SK-N-SH treated with all-trans-retinoic acid at 6 μM for 48 hours (cell line): ENCODE measurements at regions not wholly inside any gene's neighbourhood (a gene's known extent, or its start where the extent isn't known, plus 50 kb on each side); places are given as distances from the start of the nearest gene placed in this dataset.

Source experiments
- CSDC2 ChIP-seq: fragments of 250-450 bp; sonication (Bioruptor Pico); IDR thresholded peaks from 2 replicates; pipeline ENCODE4 v1.5.0; 2020; ENCODE audit warnings: mild to moderate bottlenecking, moderate library complexity
- ESRRG ChIP-seq: fragments of 250-450 bp; sonication (Bioruptor Pico); IDR thresholded peaks from 2 replicates; pipeline ENCODE4 v1.6.1; 2021; ENCODE audit warnings: mild to moderate bottlenecking
- ISL1 ChIP-seq: fragments of 250-450 bp; sonication (Bioruptor Pico); IDR thresholded peaks from 2 replicates; pipeline ENCODE4 v2.1.2; 2022; ENCODE audit warnings: mild to moderate bottlenecking, moderate library complexity
- PPARA ChIP-seq: fragments of 250-450 bp; sonication (Bioruptor Pico); IDR thresholded peaks from 2 replicates; pipeline ENCODE4 v1.5.0; 2020; ENCODE audit warnings: mild to moderate bottlenecking, borderline replicate concordance
- ZNF8 ChIP-seq: fragments of 450-650 bp; formaldehyde crosslinking; IDR thresholded peaks from 2 replicates; pipeline ENCODE4 v1.5.0; 2020; ENCODE audit warnings: mild to moderate bottlenecking, moderate library complexity
- TF ChIP-seq, protein P1 (sequence below): fragments of 250-450 bp; sonication (Bioruptor Pico); IDR thresholded peaks from 2 replicates; pipeline ENCODE4 v1.8.0; 2020; ENCODE audit warnings: mild to moderate bottlenecking, moderate library complexity, borderline replicate concordance
- TF ChIP-seq, protein P2 (sequence below): fragments of 250-450 bp; sonication (Bioruptor Pico); IDR thresholded peaks from 2 replicates; pipeline ENCODE4 v1.5.1; 2020; ENCODE audit warnings: low read depth, mild to moderate bottlenecking, moderate library complexity
- TF ChIP-seq, protein P3 (sequence below): fragments of 250-450 bp; sonication (Bioruptor Pico); IDR thresholded peaks from 2 replicates; pipeline ENCODE4 v1.8.0; 2021; ENCODE audit warnings: low read depth, mild to moderate bottlenecking, moderate library complexity, borderline replicate concordance

DNA sequence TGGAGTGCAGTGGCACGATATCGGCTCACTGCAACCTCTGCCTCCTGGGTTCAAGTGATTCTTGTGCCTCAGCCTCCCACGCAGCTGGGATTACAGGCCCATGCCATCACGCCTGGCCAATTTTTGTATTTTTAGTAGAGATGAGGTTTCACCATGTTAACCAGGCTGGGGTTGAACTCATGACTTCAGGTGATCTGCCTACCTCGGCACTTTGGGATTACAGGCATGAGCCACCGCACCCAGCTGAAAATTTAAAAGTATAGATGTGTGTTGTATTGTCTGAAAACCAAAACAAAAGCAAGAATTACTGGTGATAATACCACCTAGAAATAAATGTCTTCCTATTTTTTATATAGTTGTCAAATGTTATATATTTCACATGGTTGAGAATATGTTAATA is 162.0 kb upstream of the DMRT1 start:
- no peak for TF ChIP-seq ZNF8 (CRISPR knock-in tag)
- TF ChIP-seq CSDC2 (CRISPR knock-in tag), result no peak
- no peak for TF ChIP-seq ISL1 (CRISPR knock-in tag)
- TF ChIP-seq ESRRG, result no peak
- TF ChIP-seq, protein P1, sequence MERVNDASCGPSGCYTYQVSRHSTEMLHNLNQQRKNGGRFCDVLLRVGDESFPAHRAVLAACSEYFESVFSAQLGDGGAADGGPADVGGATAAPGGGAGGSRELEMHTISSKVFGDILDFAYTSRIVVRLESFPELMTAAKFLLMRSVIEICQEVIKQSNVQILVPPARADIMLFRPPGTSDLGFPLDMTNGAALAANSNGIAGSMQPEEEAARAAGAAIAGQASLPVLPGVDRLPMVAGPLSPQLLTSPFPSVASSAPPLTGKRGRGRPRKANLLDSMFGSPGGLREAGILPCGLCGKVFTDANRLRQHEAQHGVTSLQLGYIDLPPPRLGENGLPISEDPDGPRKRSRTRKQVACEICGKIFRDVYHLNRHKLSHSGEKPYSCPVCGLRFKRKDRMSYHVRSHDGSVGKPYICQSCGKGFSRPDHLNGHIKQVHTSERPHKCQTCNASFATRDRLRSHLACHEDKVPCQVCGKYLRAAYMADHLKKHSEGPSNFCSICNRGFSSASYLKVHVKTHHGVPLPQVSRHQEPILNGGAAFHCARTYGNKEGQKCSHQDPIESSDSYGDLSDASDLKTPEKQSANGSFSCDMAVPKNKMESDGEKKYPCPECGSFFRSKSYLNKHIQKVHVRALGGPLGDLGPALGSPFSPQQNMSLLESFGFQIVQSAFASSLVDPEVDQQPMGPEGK (CRISPR knock-in tag), result no peak
- TF ChIP-seq, protein P2, sequence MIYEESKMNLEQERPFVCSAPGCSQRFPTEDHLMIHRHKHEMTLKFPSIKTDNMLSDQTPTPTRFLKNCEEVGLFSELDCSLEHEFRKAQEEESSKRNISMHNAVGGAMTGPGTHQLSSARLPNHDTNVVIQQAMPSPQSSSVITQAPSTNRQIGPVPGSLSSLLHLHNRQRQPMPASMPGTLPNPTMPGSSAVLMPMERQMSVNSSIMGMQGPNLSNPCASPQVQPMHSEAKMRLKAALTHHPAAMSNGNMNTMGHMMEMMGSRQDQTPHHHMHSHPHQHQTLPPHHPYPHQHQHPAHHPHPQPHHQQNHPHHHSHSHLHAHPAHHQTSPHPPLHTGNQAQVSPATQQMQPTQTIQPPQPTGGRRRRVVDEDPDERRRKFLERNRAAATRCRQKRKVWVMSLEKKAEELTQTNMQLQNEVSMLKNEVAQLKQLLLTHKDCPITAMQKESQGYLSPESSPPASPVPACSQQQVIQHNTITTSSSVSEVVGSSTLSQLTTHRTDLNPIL (CRISPR knock-in tag), result no peak
- TF ChIP-seq, protein P3, sequence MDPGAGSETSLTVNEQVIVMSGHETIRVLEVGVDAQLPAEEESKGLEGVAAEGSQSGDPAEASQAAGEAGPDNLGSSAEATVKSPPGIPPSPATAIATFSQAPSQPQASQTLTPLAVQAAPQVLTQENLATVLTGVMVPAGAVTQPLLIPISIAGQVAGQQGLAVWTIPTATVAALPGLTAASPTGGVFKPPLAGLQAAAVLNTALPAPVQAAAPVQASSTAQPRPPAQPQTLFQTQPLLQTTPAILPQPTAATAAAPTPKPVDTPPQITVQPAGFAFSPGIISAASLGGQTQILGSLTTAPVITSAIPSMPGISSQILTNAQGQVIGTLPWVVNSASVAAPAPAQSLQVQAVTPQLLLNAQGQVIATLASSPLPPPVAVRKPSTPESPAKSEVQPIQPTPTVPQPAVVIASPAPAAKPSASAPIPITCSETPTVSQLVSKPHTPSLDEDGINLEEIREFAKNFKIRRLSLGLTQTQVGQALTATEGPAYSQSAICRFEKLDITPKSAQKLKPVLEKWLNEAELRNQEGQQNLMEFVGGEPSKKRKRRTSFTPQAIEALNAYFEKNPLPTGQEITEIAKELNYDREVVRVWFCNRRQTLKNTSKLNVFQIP, result no peak
- no peak for TF ChIP-seq PPARA
